HepG2 (cell line): ENCODE measurements at regions not wholly inside any gene's neighbourhood (a gene's known extent, or its start where the extent isn't known, plus 50 kb on each side); places are given as distances from the start of the nearest gene placed in this dataset.

ENCODE experiments used
- ATAC-seq: fragments of 200-7000 bp; cut with Tn5 transposase; 3 replicates; pipeline ENCODE4 v1.9.1; 2020; ENCODE audit warnings: mild to moderate bottlenecking, moderate library complexity
- BruUV-seq: library from RNA; stranded (reverse); fragments of 400-500 nt; replicated peaks from 2 replicates; lab custom pipeline; 2021; lab: Mats Ljungman, UMichigan
- CTCF ChIA-PET: fragments of 300-600 bp; formaldehyde crosslinking; extraction: SDS; loops from one replicate; lab custom pipeline; 2021; ENCODE audit warnings: low total read pairs, inconsistent platforms, low intra/inter-chr PET ratio; lab: Yijun Ruan, JAX
- POLR2A ChIA-PET: fragments of 350-600 bp; sonication (Branson Sonifier 250); formaldehyde crosslinking; loops from one replicate; lab custom pipeline; 2020; ENCODE audit warnings: antibody characterized with exemption, inconsistent platforms; lab: Yijun Ruan, JAX
- DNase-seq: peaks from one replicate; pipeline ENCODE4 v3.0.0-alpha.2; 2015; ENCODE audit warnings: low spot score
- FAIRE-seq: peaks from 3 replicates; lab custom pipeline; 2011; peaks lifted over from hg19 to GRCh38; lab: Jason Lieb, UNC
- H2AFZ ChIP-seq: one replicate; pipeline ENCODE4 v1.6.1; 2011; ENCODE audit warnings: low read length, inconsistent platforms
- H3K27ac ChIP-seq: fragments of 300-600 bp; 3 replicates; pipeline ENCODE4 v1.8.0; 2011; ENCODE audit warnings: mixed run types, mild to moderate bottlenecking, mixed read lengths, low read length, inconsistent platforms; ENCODE audit not compliant: insufficient read depth; ENCODE audit errors: extremely low read length
- H3K27me3 ChIP-seq, 2 experiments: fragments of 200-600 bp in 1 of 2; 2 replicates in 1 of 2; 3 replicates in 1 of 2; pipeline versions ENCODE4 v1.6.0 to v1.8.0; 2011; ENCODE audit warnings: low read length in 2 of 2, mild to moderate bottlenecking in 2 of 2, moderate library complexity in 2 of 2, inconsistent platforms in 1 of 2; ENCODE audit not compliant: insufficient read depth in 2 of 2, control insufficient read depth in 1 of 2
- H3K36me3 ChIP-seq, 2 experiments: fragments of 200-600 bp in 1 of 2; replicated peaks in 1 of 2; 2 replicates in 1 of 2; 3 replicates in 1 of 2; pipeline versions ENCODE4 v1.5.1 to v1.8.0; 2011; ENCODE audit warnings: low read length in 2 of 2, inconsistent platforms in 1 of 2; ENCODE audit not compliant: insufficient read depth in 2 of 2, control insufficient read depth in 1 of 2
- H3K4me1 ChIP-seq: 2 replicates; pipeline ENCODE4 v1.5.1; 2012; ENCODE audit warnings: low read length, inconsistent platforms; ENCODE audit not compliant: insufficient read depth
- H3K4me2 ChIP-seq: 2 replicates; pipeline ENCODE4 v1.6.0; 2011; ENCODE audit warnings: low read depth, low read length, inconsistent platforms
- H3K4me3 ChIP-seq, 3 experiments: fragments of 200-600 bp in 1 of 3; sonication (generic), shearing (Covaris generic) in 1 of 3; replicated peaks in 1 of 3; 2 replicates each; pipeline ENCODE4 v1.5.1; 2011 to 2016; ENCODE audit warnings: low read length in 3 of 3, inconsistent platforms in 2 of 3, low read depth in 2 of 3, mild to moderate bottlenecking in 2 of 3, control low read depth in 1 of 3, mixed read lengths in 1 of 3; ENCODE audit not compliant: insufficient read depth in 1 of 3
- H3K79me2 ChIP-seq: one replicate; pipeline ENCODE4 v1.6.1; 2011; ENCODE audit warnings: low read length, inconsistent platforms; ENCODE audit not compliant: insufficient read depth
- H3K9ac ChIP-seq: 2 replicates; pipeline ENCODE4 v1.6.0; 2011; ENCODE audit warnings: mild to moderate bottlenecking, low read depth, low read length, inconsistent platforms; ENCODE audit not compliant: insufficient read depth
- H3K9me3 ChIP-seq: 2 replicates; pipeline ENCODE4 v1.5.1; 2012; ENCODE audit warnings: mild to moderate bottlenecking, low read length
- H4K20me1 ChIP-seq: 2 replicates; pipeline ENCODE4 v1.6.0; 2011; ENCODE audit warnings: inconsistent platforms, mild to moderate bottlenecking, low read length, moderate library complexity; ENCODE audit not compliant: insufficient read depth
- EEA1 ChIP-seq: sonication (generic); formaldehyde crosslinking; IDR thresholded peaks from 2 replicates; pipeline ENCODE4 v1.5.1; 2020; ENCODE audit warnings: mild to moderate bottlenecking, missing genetic modification reagents, borderline replicate concordance
- HCFC1 ChIP-seq: fragments of 150-350 bp; IDR thresholded peaks from 2 replicates; pipeline ENCODE4 v1.6.1; 2014; ENCODE audit warnings: low read depth, low read length
- NFYB ChIP-seq: sonication (generic); formaldehyde crosslinking; IDR thresholded peaks from 2 replicates; pipeline ENCODE4 v1.4.0; 2020; ENCODE audit warnings: missing genetic modification reagents
- PRPF4 ChIP-seq: fragments of 200-400 bp; formaldehyde crosslinking; IDR thresholded peaks from 2 replicates; pipeline ENCODE4 v1.6.1; 2016; ENCODE audit warnings: low read length, low read depth; ENCODE audit not compliant: poor library complexity, severe bottlenecking
- SALL1 ChIP-seq: sonication (generic); formaldehyde crosslinking; IDR thresholded peaks from 2 replicates; pipeline ENCODE4 v1.8.0; 2022; ENCODE audit warnings: mild to moderate bottlenecking, missing genetic modification reagents
- TP53 ChIP-seq: sonication (generic); formaldehyde crosslinking; conservative IDR thresholded peaks from 2 replicates; pipeline ENCODE4 v1.4.0; 2020; ENCODE audit warnings: missing genetic modification reagents
- ZC3H4 ChIP-seq: sonication (generic); formaldehyde crosslinking; IDR thresholded peaks from 2 replicates; pipeline ENCODE4 v1.4.0; 2020; ENCODE audit warnings: missing genetic modification reagents, borderline replicate concordance
- ZNF10 ChIP-seq: sonication (generic); formaldehyde crosslinking; IDR thresholded peaks from 2 replicates; pipeline ENCODE4 v1.4.0; 2020; ENCODE audit warnings: mild to moderate bottlenecking, low read depth, missing genetic modification reagents, borderline replicate concordance
- ZNF224 ChIP-seq: sonication (generic); formaldehyde crosslinking; IDR thresholded peaks from 2 replicates; pipeline ENCODE4 v1.5.0; 2020; ENCODE audit warnings: mild to moderate bottlenecking, missing genetic modification reagents
- ZNF3 ChIP-seq: IDR thresholded peaks from 2 replicates; pipeline ENCODE4 v1.7.0; 2017; ENCODE audit warnings: inconsistent platforms
- ZNF510 ChIP-seq: sonication (generic); formaldehyde crosslinking; IDR thresholded peaks from 2 replicates; pipeline ENCODE4 v1.4.0; 2020; ENCODE audit warnings: low read depth, mild to moderate bottlenecking, missing genetic modification reagents
- ZNF543 ChIP-seq: sonication (generic); formaldehyde crosslinking; IDR thresholded peaks from 2 replicates; pipeline ENCODE4 v1.4.0; 2020; ENCODE audit warnings: mild to moderate bottlenecking, missing genetic modification reagents
- ZNF564 ChIP-seq: sonication (generic); formaldehyde crosslinking; IDR thresholded peaks from 2 replicates; pipeline ENCODE4 v1.8.1; 2023; ENCODE audit warnings: mild to moderate bottlenecking, missing genetic modification reagents
- ZNF768 ChIP-seq: sonication (generic); formaldehyde crosslinking; IDR thresholded peaks from 2 replicates; pipeline ENCODE4 v1.4.0; 2020; ENCODE audit warnings: missing genetic modification reagents
- ZNF781 ChIP-seq: sonication (generic); formaldehyde crosslinking; IDR thresholded peaks from 2 replicates; pipeline ENCODE4 v1.5.1; 2020; ENCODE audit warnings: borderline replicate concordance, mild to moderate bottlenecking, missing genetic modification reagents; ENCODE audit errors: not compliant biosample characterization
- ZNF879 ChIP-seq: sonication (generic); formaldehyde crosslinking; IDR thresholded peaks from 2 replicates; pipeline ENCODE4 v1.8.1; 2023; ENCODE audit warnings: missing genetic modification reagents
- WGBS: methylation state at CpG from one replicate; pipeline ENCODE4 v1.1.6; 2017; ENCODE audit warnings: low lambda C conversion rate; 5-methylcytosine and 5-hydroxymethylcytosine counted together
- in situ Hi-C: cut with HindIII; loops from 2 replicates; pipeline ENCODE4 v1.10.0; 2017; ENCODE audit warnings: low pct_unique_long_range_greater_than_20kb; ENCODE audit not compliant: extremely low pct_ligation_motif_present
- intact Hi-C: fragments of 100-400 bp; cut with micrococcal nuclease; formaldehyde crosslinking; loops from one replicate; pipeline ENCODE4 v1.10.0; 2022; ENCODE audit not compliant: unreplicated experiment
- TF ChIP-seq, protein P1 (sequence below): sonication (generic); formaldehyde crosslinking; conservative IDR thresholded peaks from 2 replicates; pipeline ENCODE4 v1.8.0; 2022; ENCODE audit warnings: mild to moderate bottlenecking, moderate library complexity, missing genetic modification reagents
- TF ChIP-seq, protein P2 (sequence below): IDR thresholded peaks from 2 replicates; pipeline ENCODE4 v1.6.1; 2016; ENCODE audit warnings: low read depth, missing genetic modification reagents, missing compliant biosample characterization
- TF ChIP-seq, protein P3 (sequence below): sonication (generic); formaldehyde crosslinking; IDR thresholded peaks from 2 replicates; pipeline ENCODE4 v1.8.0; 2022; ENCODE audit warnings: mild to moderate bottlenecking, missing genetic modification reagents, moderate library complexity

DNA sequence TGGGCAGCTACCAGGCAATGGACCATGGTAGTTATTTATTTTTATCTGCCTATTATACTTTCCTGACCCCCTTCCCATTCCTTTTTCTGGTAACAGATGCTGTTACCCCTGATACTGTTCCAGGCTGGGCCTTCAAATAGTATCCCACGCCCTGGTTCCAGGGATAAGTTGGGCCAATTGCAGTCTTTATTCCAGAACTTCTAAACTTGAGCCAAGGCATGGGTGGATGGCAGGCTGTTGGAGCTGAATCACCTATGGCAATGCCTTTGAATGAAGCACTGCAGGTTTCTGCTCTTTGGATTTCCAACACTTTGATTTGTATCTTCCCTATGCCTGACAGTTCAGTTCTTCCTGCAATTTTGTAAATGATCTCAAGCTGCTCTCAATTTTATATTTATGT is 99.2 kb upstream of the LHCGR start (continued):
- TF ChIP-seq ZNF781 (CRISPR knock-in tag) (no peak), ZNF10 (CRISPR knock-in tag) (no peak), ZNF879 (no peak), PRPF4 (no peak)
- TF ChIP-seq, protein P1, sequence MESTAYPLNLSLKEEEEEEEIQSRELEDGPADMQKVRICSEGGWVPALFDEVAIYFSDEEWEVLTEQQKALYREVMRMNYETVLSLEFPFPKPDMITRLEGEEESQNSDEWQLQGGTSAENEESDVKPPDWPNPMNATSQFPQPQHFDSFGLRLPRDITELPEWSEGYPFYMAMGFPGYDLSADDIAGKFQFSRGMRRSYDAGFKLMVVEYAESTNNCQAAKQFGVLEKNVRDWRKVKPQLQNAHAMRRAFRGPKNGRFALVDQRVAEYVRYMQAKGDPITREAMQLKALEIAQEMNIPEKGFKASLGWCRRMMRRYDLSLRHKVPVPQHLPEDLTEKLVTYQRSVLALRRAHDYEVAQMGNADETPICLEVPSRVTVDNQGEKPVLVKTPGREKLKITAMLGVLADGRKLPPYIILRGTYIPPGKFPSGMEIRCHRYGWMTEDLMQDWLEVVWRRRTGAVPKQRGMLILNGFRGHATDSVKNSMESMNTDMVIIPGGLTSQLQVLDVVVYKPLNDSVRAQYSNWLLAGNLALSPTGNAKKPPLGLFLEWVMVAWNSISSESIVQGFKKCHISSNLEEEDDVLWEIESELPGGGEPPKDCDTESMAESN (CRISPR knock-in tag), result no peak

DNA sequence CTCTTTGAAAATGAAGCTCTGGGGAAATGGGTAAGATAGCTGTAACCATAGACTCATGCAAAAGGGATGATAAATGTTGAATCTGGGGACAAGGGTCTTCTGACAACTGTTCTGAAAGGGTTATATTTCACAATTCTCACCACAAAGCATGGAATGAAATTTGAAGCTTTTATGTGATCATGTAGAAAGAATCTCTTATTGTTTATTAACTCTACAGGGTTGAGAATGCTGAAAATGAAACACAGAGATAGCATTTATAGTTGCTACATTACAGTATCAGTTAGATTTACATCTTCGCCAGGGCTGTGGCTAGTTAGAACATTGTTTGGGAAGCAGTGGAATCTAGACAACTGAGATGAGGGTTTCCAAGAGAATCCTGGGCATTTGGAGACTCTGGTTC is 97.4 kb upstream of the LHCGR start:
- CTCF ChIA-PET, result no interaction called here
- no peak for TF ChIP-seq ZNF543 (CRISPR knock-in tag)
- TF ChIP-seq, protein P2, sequence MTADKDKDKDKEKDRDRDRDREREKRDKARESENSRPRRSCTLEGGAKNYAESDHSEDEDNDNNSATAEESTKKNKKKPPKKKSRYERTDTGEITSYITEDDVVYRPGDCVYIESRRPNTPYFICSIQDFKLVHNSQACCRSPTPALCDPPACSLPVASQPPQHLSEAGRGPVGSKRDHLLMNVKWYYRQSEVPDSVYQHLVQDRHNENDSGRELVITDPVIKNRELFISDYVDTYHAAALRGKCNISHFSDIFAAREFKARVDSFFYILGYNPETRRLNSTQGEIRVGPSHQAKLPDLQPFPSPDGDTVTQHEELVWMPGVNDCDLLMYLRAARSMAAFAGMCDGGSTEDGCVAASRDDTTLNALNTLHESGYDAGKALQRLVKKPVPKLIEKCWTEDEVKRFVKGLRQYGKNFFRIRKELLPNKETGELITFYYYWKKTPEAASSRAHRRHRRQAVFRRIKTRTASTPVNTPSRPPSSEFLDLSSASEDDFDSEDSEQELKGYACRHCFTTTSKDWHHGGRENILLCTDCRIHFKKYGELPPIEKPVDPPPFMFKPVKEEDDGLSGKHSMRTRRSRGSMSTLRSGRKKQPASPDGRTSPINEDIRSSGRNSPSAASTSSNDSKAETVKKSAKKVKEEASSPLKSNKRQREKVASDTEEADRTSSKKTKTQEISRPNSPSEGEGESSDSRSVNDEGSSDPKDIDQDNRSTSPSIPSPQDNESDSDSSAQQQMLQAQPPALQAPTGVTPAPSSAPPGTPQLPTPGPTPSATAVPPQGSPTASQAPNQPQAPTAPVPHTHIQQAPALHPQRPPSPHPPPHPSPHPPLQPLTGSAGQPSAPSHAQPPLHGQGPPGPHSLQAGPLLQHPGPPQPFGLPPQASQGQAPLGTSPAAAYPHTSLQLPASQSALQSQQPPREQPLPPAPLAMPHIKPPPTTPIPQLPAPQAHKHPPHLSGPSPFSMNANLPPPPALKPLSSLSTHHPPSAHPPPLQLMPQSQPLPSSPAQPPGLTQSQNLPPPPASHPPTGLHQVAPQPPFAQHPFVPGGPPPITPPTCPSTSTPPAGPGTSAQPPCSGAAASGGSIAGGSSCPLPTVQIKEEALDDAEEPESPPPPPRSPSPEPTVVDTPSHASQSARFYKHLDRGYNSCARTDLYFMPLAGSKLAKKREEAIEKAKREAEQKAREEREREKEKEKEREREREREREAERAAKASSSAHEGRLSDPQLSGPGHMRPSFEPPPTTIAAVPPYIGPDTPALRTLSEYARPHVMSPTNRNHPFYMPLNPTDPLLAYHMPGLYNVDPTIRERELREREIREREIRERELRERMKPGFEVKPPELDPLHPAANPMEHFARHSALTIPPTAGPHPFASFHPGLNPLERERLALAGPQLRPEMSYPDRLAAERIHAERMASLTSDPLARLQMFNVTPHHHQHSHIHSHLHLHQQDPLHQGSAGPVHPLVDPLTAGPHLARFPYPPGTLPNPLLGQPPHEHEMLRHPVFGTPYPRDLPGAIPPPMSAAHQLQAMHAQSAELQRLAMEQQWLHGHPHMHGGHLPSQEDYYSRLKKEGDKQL, result no peak
- no peak for TF ChIP-seq SALL1
- TF ChIP-seq HCFC1, result no peak
- TF ChIP-seq ZNF510, result no peak
- TF ChIP-seq ZNF768 (CRISPR knock-in tag), result no peak
- TF ChIP-seq ZC3H4, result no peak
- TF ChIP-seq NFYB, result no peak
- TF ChIP-seq ZNF564 (CRISPR knock-in tag), result no peak
- TF ChIP-seq EEA1, result no peak
- no peak for TF ChIP-seq ZNF3 (CRISPR knock-in tag)
- TF ChIP-seq TP53 (CRISPR knock-in tag), result no peak
- TF ChIP-seq, protein P3, sequence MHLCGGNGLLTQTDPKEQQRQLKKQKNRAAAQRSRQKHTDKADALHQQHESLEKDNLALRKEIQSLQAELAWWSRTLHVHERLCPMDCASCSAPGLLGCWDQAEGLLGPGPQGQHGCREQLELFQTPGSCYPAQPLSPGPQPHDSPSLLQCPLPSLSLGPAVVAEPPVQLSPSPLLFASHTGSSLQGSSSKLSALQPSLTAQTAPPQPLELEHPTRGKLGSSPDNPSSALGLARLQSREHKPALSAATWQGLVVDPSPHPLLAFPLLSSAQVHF (CRISPR knock-in tag), result no peak
- TF ChIP-seq ZNF224 (CRISPR knock-in tag), result no peak

More for the DNA sequence above, 97.4 kb upstream of the LHCGR start:
- WGBS, result 10% methylated on average over 1 of the region's 1 CpG
- H3K4me1 ChIP-seq, result no peaks in the 10 kb centered on the region
- DNase-seq, result no peak
- H3K4me2 ChIP-seq, result no peak overlapping the region
- H3K27ac ChIP-seq, result no peak overlapping the region
- H3K9ac ChIP-seq, result no peak overlapping the region
- H3K27me3 ChIP-seq, result no peaks in the 10 kb centered on the region; a peak in 2 of 5 replicates
- intact Hi-C loops, result no loop called here
- in situ Hi-C loops, result no loop called here
- no peaks in the 10 kb centered on the region for H3K36me3 ChIP-seq
- H3K79me2 ChIP-seq, result no peaks in the 10 kb centered on the region
- POLR2A ChIA-PET, result no interaction called here
- H3K4me3 ChIP-seq, result no peak overlapping the region
- no peak for FAIRE-seq
- no peak for ATAC-seq
- H4K20me1 ChIP-seq, result no peaks in the 10 kb centered on the region
- no TSS peak for BruUV-seq
- no peaks in the 10 kb centered on the region for H3K9me3 ChIP-seq
- H2AFZ ChIP-seq, result no peak overlapping the region
